ENCODE measurements at regions not wholly inside any gene's neighbourhood (a gene's known extent, or its start where the extent isn't known, plus 50 kb on each side); places are given as distances from the start of the nearest gene placed in this dataset.

- DNase-seq: no peak
- H2BK15ac ChIP-seq (ENCODE audit: low read depth, low read length): no peak overlapping the region
- no peaks in the 10 kb centered on the region for H3K79me1 ChIP-seq (ENCODE audit: insufficient read depth, low read depth, low read length, poor library complexity, severe bottlenecking)
- Mint-ChIP-seq H3K27ac (no peak overlapping the region), H3K4me3 (no peak overlapping the region), H3K36me3 (ENCODE audit: insufficient read depth in 1 of 3, low read depth in 3 of 3) (no peaks in the 10 kb centered on the region), H3K4me1 (peaks cover 4 to 6% of the 10 kb centered on the region in 2 experiments), H3K27me3 (ENCODE audit: low read depth) (no peaks in the 10 kb centered on the region), H3K9me3 (no peaks in the 10 kb centered on the region)
- H3K9ac ChIP-seq (ENCODE audit: extremely low read depth, insufficient read length, low read length): no peak overlapping the region
- TF ChIP-seq, protein P1, sequence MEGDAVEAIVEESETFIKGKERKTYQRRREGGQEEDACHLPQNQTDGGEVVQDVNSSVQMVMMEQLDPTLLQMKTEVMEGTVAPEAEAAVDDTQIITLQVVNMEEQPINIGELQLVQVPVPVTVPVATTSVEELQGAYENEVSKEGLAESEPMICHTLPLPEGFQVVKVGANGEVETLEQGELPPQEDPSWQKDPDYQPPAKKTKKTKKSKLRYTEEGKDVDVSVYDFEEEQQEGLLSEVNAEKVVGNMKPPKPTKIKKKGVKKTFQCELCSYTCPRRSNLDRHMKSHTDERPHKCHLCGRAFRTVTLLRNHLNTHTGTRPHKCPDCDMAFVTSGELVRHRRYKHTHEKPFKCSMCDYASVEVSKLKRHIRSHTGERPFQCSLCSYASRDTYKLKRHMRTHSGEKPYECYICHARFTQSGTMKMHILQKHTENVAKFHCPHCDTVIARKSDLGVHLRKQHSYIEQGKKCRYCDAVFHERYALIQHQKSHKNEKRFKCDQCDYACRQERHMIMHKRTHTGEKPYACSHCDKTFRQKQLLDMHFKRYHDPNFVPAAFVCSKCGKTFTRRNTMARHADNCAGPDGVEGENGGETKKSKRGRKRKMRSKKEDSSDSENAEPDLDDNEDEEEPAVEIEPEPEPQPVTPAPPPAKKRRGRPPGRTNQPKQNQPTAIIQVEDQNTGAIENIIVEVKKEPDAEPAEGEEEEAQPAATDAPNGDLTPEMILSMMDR (conservative IDR thresholded peaks at IDR 0.05): no peak
- no peak overlapping the region for H2AFZ ChIP-seq (ENCODE audit: low read length)
- no peak overlapping the region for H2AK5ac ChIP-seq (ENCODE audit: insufficient read length, low read length)
- no peak overlapping the region for H3K4ac ChIP-seq (ENCODE audit: low read depth, low read length)
- no peaks in the 10 kb centered on the region for H3K23me2 ChIP-seq (ENCODE audit: insufficient read length, low read depth, low read length, poor library complexity, severe bottlenecking)
- H4K91ac ChIP-seq (ENCODE audit: insufficient read length, low read depth, low read length): no peak overlapping the region
- H3K27me3 ChIP-seq (ENCODE audit: insufficient read depth, low read length): no peaks in the 10 kb centered on the region
- no peaks in the 10 kb centered on the region for H3K4me1 ChIP-seq (ENCODE audit: insufficient read depth, low read length)
- no peak overlapping the region for H2BK120ac ChIP-seq (ENCODE audit: low read depth, low read length, poor library complexity, severe bottlenecking)
- H2BK12ac ChIP-seq (ENCODE audit: insufficient read length, low read depth, low read length): no peak overlapping the region
- no peak overlapping the region for H4K5ac ChIP-seq (ENCODE audit: insufficient read length, low read depth, low read length)
- no peaks in the 10 kb centered on the region for H3K9me3 ChIP-seq (ENCODE audit: control insufficient read depth, low read depth, low read length)
- no peak overlapping the region for H3K4me2 ChIP-seq (ENCODE audit: insufficient read depth, insufficient read length, low read length)
- no peak overlapping the region for H2BK5ac ChIP-seq (ENCODE audit: insufficient read length, low read length)
- no peaks in the 10 kb centered on the region for H3K79me2 ChIP-seq (ENCODE audit: insufficient read depth, low read length)
- H3T11ph ChIP-seq (ENCODE audit: low read length): no peak overlapping the region
- no peak overlapping the region for H4K8ac ChIP-seq (replicated peaks; ENCODE audit: insufficient read length, low read depth, low read length)
- H4K20me1 ChIP-seq (ENCODE audit: control insufficient read depth, insufficient read depth, insufficient read length): no peaks in the 10 kb centered on the region
- no peak overlapping the region for H3K18ac ChIP-seq (ENCODE audit: insufficient read length, low read depth, low read length)
- no peak overlapping the region for H3K27ac ChIP-seq (ENCODE audit: insufficient read length, low read depth, low read length)
- no peak overlapping the region for H2BK20ac ChIP-seq (ENCODE audit: low read depth, low read length, poor library complexity, severe bottlenecking)
- H3K14ac ChIP-seq (ENCODE audit: insufficient read depth, low read length): no peak overlapping the region
- no CpG with 5 or more reads among the region's 1 CpG for WGBS (ENCODE audit: extremely low coverage, insufficient read length, low lambda C conversion rate)
- H3K56ac ChIP-seq (ENCODE audit: insufficient read length, low read depth, low read length): no peak overlapping the region
- no peak overlapping the region for H3K23ac ChIP-seq (ENCODE audit: insufficient read length, low read depth, low read length)
Measured at GRCh38 chr13:76036176-76036575, 400.0 kb downstream of the LMO7 start.
